HepG2 (cell line): ENCODE measurements at regions not wholly inside any gene's neighbourhood (a gene's known extent, or its start where the extent isn't known, plus 50 kb on each side); places are given as distances from the start of the nearest gene placed in this dataset.

ENCODE experiments used
- ATAC-seq: fragments of 200-7000 bp; cut with Tn5 transposase; 3 replicates; pipeline ENCODE4 v1.9.1; 2020; ENCODE audit warnings: mild to moderate bottlenecking, moderate library complexity
- BruUV-seq: library from RNA; stranded (reverse); fragments of 400-500 nt; replicated peaks from 2 replicates; lab custom pipeline; 2021; lab: Mats Ljungman, UMichigan
- CTCF ChIA-PET: fragments of 300-600 bp; formaldehyde crosslinking; extraction: SDS; loops from one replicate; lab custom pipeline; 2021; ENCODE audit warnings: low total read pairs, inconsistent platforms, low intra/inter-chr PET ratio; lab: Yijun Ruan, JAX
- POLR2A ChIA-PET: fragments of 350-600 bp; sonication (Branson Sonifier 250); formaldehyde crosslinking; loops from one replicate; lab custom pipeline; 2020; ENCODE audit warnings: antibody characterized with exemption, inconsistent platforms; lab: Yijun Ruan, JAX
- DNase-seq: peaks from one replicate; pipeline ENCODE4 v3.0.0-alpha.2; 2015; ENCODE audit warnings: low spot score
- FAIRE-seq: peaks from 3 replicates; lab custom pipeline; 2011; peaks lifted over from hg19 to GRCh38; lab: Jason Lieb, UNC
- H2AFZ ChIP-seq: one replicate; pipeline ENCODE4 v1.6.1; 2011; ENCODE audit warnings: low read length, inconsistent platforms
- H3K27ac ChIP-seq: fragments of 300-600 bp; 3 replicates; pipeline ENCODE4 v1.8.0; 2011; ENCODE audit warnings: mixed run types, mild to moderate bottlenecking, mixed read lengths, low read length, inconsistent platforms; ENCODE audit not compliant: insufficient read depth; ENCODE audit errors: extremely low read length
- H3K27me3 ChIP-seq, 2 experiments: fragments of 200-600 bp in 1 of 2; 2 replicates in 1 of 2; 3 replicates in 1 of 2; pipeline versions ENCODE4 v1.6.0 to v1.8.0; 2011; ENCODE audit warnings: low read length in 2 of 2, mild to moderate bottlenecking in 2 of 2, moderate library complexity in 2 of 2, inconsistent platforms in 1 of 2; ENCODE audit not compliant: insufficient read depth in 2 of 2, control insufficient read depth in 1 of 2
- H3K36me3 ChIP-seq, 2 experiments: fragments of 200-600 bp in 1 of 2; replicated peaks in 1 of 2; 2 replicates in 1 of 2; 3 replicates in 1 of 2; pipeline versions ENCODE4 v1.5.1 to v1.8.0; 2011; ENCODE audit warnings: low read length in 2 of 2, inconsistent platforms in 1 of 2; ENCODE audit not compliant: insufficient read depth in 2 of 2, control insufficient read depth in 1 of 2
- H3K4me1 ChIP-seq: 2 replicates; pipeline ENCODE4 v1.5.1; 2012; ENCODE audit warnings: low read length, inconsistent platforms; ENCODE audit not compliant: insufficient read depth
- H3K4me2 ChIP-seq: 2 replicates; pipeline ENCODE4 v1.6.0; 2011; ENCODE audit warnings: low read depth, low read length, inconsistent platforms
- H3K4me3 ChIP-seq, 3 experiments: fragments of 200-600 bp in 1 of 3; sonication (generic), shearing (Covaris generic) in 1 of 3; replicated peaks in 1 of 3; 2 replicates each; pipeline ENCODE4 v1.5.1; 2011 to 2016; ENCODE audit warnings: low read length in 3 of 3, inconsistent platforms in 2 of 3, low read depth in 2 of 3, mild to moderate bottlenecking in 2 of 3, control low read depth in 1 of 3, mixed read lengths in 1 of 3; ENCODE audit not compliant: insufficient read depth in 1 of 3
- H3K79me2 ChIP-seq: one replicate; pipeline ENCODE4 v1.6.1; 2011; ENCODE audit warnings: low read length, inconsistent platforms; ENCODE audit not compliant: insufficient read depth
- H3K9ac ChIP-seq: 2 replicates; pipeline ENCODE4 v1.6.0; 2011; ENCODE audit warnings: mild to moderate bottlenecking, low read depth, low read length, inconsistent platforms; ENCODE audit not compliant: insufficient read depth
- H3K9me3 ChIP-seq: 2 replicates; pipeline ENCODE4 v1.5.1; 2012; ENCODE audit warnings: mild to moderate bottlenecking, low read length
- H4K20me1 ChIP-seq: 2 replicates; pipeline ENCODE4 v1.6.0; 2011; ENCODE audit warnings: inconsistent platforms, mild to moderate bottlenecking, low read length, moderate library complexity; ENCODE audit not compliant: insufficient read depth
- CEBPG ChIP-seq: IDR thresholded peaks from 2 replicates; pipeline ENCODE4 v1.6.1; 2016
- HHEX ChIP-seq: IDR thresholded peaks from 2 replicates; pipeline ENCODE4 v1.6.1; 2016; ENCODE audit warnings: control low read depth
- IKZF1 ChIP-seq: fragments of 450-650 bp; IDR thresholded peaks from 2 replicates; pipeline ENCODE4 v1.7.1; 2016
- KDM1A ChIP-seq: IDR thresholded peaks from 2 replicates; pipeline ENCODE4 v1.6.1; 2016; ENCODE audit warnings: missing compliant biosample characterization
- KDM5B ChIP-seq: sonication (generic); formaldehyde crosslinking; IDR thresholded peaks from 2 replicates; pipeline ENCODE4 v1.4.0; 2020; ENCODE audit warnings: missing genetic modification reagents, mild to moderate bottlenecking, borderline replicate concordance
- KLF6 ChIP-seq: IDR thresholded peaks from 2 replicates; pipeline ENCODE4 v1.8.0; 2016; ENCODE audit warnings: missing biosample characterization, missing genetic modification reagents
- MLLT10 ChIP-seq: sonication (generic); formaldehyde crosslinking; IDR thresholded peaks from 2 replicates; pipeline ENCODE4 v1.4.0; 2020; ENCODE audit warnings: missing genetic modification reagents
- NAIF1 ChIP-seq: sonication (generic); formaldehyde crosslinking; IDR thresholded peaks from 2 replicates; pipeline ENCODE4 v1.5.0; 2020; ENCODE audit warnings: mild to moderate bottlenecking, missing genetic modification reagents, borderline replicate concordance
- NFIC ChIP-seq: IDR thresholded peaks from 2 replicates; pipeline ENCODE4 v1.6.1; 2012; ENCODE audit warnings: mild to moderate bottlenecking, low read length, inconsistent platforms
- RBFOX2 ChIP-seq: fragments of 200-400 bp; formaldehyde crosslinking; IDR thresholded peaks from 2 replicates; pipeline ENCODE4 v1.6.1; 2017; ENCODE audit warnings: low read depth, mild to moderate bottlenecking, low read length
- SIX4 ChIP-seq: sonication (generic); formaldehyde crosslinking; IDR thresholded peaks from 2 replicates; pipeline ENCODE4 v1.4.0; 2020; ENCODE audit warnings: missing genetic modification reagents
- SRF ChIP-seq: IDR thresholded peaks from 2 replicates; pipeline ENCODE4 v1.6.1; 2011; ENCODE audit warnings: mild to moderate bottlenecking, low read depth, low read length, moderate library complexity
- TMF1 ChIP-seq: sonication (generic); formaldehyde crosslinking; IDR thresholded peaks from 2 replicates; pipeline ENCODE4 v1.8.1; 2022; ENCODE audit warnings: low read depth, missing genetic modification reagents
- TRIM24 ChIP-seq: sonication (generic); formaldehyde crosslinking; IDR thresholded peaks from 2 replicates; pipeline ENCODE4 v1.8.0; 2022; ENCODE audit warnings: mild to moderate bottlenecking, missing genetic modification reagents
- ZNF20 ChIP-seq: sonication (generic); formaldehyde crosslinking; IDR thresholded peaks from 2 replicates; pipeline ENCODE4 v1.4.0; 2020; ENCODE audit warnings: mild to moderate bottlenecking, moderate library complexity, missing genetic modification reagents
- ZNF354B ChIP-seq: sonication (generic); formaldehyde crosslinking; IDR thresholded peaks from 2 replicates; pipeline ENCODE4 v1.8.0; 2022; ENCODE audit warnings: mild to moderate bottlenecking, missing genetic modification reagents
- ZNF792 ChIP-seq: IDR thresholded peaks from 2 replicates; pipeline ENCODE4 v1.6.1; 2016
- WGBS: methylation state at CpG from one replicate; pipeline ENCODE4 v1.1.6; 2017; ENCODE audit warnings: low lambda C conversion rate; 5-methylcytosine and 5-hydroxymethylcytosine counted together
- in situ Hi-C: cut with HindIII; loops from 2 replicates; pipeline ENCODE4 v1.10.0; 2017; ENCODE audit warnings: low pct_unique_long_range_greater_than_20kb; ENCODE audit not compliant: extremely low pct_ligation_motif_present
- intact Hi-C: fragments of 100-400 bp; cut with micrococcal nuclease; formaldehyde crosslinking; loops from one replicate; pipeline ENCODE4 v1.10.0; 2022; ENCODE audit not compliant: unreplicated experiment
- TF ChIP-seq, protein P1 (sequence below): sonication (generic); formaldehyde crosslinking; IDR thresholded peaks from 2 replicates; pipeline ENCODE4 v1.4.0; 2020; ENCODE audit warnings: mild to moderate bottlenecking, missing genetic modification reagents
- TF ChIP-seq, protein P2 (sequence below): sonication (generic); formaldehyde crosslinking; IDR thresholded peaks from 2 replicates; pipeline ENCODE4 v1.4.0; 2020; ENCODE audit warnings: missing genetic modification reagents

GRCh38 chr13:105806628-105806920, 728.9 kb downstream of the EFNB2 start:
- TF ChIP-seq KDM5B (CRISPR knock-in tag) (no peak), ZNF20 (CRISPR knock-in tag) (no peak), NAIF1 (CRISPR knock-in tag) (no peak), RBFOX2 (no peak), NFIC (no peak), TMF1 (no peak), IKZF1 (no peak), SIX4 (no peak), ZNF354B (CRISPR knock-in tag) (no peak), HHEX (CRISPR knock-in tag) (no peak), MLLT10 (CRISPR knock-in tag) (no peak), TRIM24 (CRISPR knock-in tag) (no peak), KLF6 (no peak), CEBPG (no peak), KDM1A (no peak), SRF (no peak), ZNF792 (CRISPR knock-in tag) (no peak)
- TF ChIP-seq, protein P1, sequence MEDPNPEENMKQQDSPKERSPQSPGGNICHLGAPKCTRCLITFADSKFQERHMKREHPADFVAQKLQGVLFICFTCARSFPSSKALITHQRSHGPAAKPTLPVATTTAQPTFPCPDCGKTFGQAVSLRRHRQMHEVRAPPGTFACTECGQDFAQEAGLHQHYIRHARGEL (CRISPR knock-in tag) = no peak
- TF ChIP-seq, protein P2, sequence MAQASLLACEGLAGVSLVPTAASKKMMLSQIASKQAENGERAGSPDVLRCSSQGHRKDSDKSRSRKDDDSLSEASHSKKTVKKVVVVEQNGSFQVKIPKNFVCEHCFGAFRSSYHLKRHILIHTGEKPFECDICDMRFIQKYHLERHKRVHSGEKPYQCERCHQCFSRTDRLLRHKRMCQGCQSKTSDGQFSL (CRISPR knock-in tag) = no peak
- Histone ChIP-seq H3K9ac (no peak overlapping the region), H4K20me1 (no peaks in the 10 kb centered on the region), H3K4me1 (no peaks in the 10 kb centered on the region), H3K4me2 (no peak overlapping the region), H3K4me3 (no peak overlapping the region), H3K27ac (no peak overlapping the region), H3K79me2 (no peaks in the 10 kb centered on the region), H2AFZ (no peak overlapping the region), H3K27me3 (no peaks in the 10 kb centered on the region), H3K36me3 (no peaks in the 10 kb centered on the region), H3K9me3 (peaks cover 51% of the 10 kb centered on the region)
- intact Hi-C loops = no loop called here
- ChIA-PET POLR2A (no interaction called here), CTCF (no interaction called here)
- ATAC-seq (no peak), DNase-seq (no peak), FAIRE-seq (no peak)
- WGBS = 0% methylated on average over 3 of the region's 3 CpGs
- in situ Hi-C loops = no loop called here
- no TSS peak for BruUV-seq
